ENCODE measurements at regions not wholly inside any gene's neighbourhood (a gene's known extent, or its start where the extent isn't known, plus 50 kb on each side); places are given as distances from the start of the nearest gene placed in this dataset.

DNA sequence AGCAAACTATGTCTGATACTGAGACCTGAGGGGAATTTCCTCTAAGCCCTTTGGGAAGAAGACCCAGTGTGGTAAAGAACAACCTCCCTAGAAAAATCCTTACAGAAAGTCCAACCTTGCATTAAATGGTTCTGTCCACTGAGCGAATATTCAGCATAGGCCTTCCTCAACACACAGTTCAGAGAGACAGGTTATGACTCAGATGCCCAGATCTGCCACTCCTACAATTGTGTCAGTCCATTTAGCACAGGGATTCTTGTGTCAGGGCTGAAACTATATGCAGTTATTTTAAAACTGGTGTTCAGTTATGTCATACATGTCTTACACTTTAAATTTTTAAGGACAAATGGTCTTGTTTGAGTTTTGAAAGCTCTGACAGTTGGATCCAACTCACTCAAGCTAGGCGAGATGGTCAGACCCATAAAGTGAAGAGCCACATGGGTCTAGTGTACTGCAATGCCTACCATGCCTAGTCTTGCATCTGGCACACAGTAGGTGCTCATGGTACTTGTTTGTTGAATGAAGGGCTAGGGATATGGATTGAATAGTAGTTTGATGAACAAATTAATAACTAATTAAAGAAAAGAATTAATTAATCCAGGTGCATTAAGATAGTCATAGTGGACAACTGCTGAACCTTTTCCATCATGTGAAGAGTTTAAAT is 207.5 kb upstream of the PWP1 start:
- Mint-ChIP-seq H3K36me3 (ENCODE audit: low read depth) (no peaks in the 10 kb centered on the region), H3K9me3 (no peaks in the 10 kb centered on the region), H3K27ac (no peak overlapping the region), H3K4me3 (ENCODE audit: low read depth) (no peak overlapping the region), H3K27me3 (ENCODE audit: low read depth) (no peaks in the 10 kb centered on the region), H3K4me1 (ENCODE audit: low read depth) (peaks cover 11% of the 10 kb centered on the region)
- intact Hi-C loops (cut with micrococcal nuclease): no loop called here
- DNase-seq (ENCODE audit: low spot score): no peak

DNA sequence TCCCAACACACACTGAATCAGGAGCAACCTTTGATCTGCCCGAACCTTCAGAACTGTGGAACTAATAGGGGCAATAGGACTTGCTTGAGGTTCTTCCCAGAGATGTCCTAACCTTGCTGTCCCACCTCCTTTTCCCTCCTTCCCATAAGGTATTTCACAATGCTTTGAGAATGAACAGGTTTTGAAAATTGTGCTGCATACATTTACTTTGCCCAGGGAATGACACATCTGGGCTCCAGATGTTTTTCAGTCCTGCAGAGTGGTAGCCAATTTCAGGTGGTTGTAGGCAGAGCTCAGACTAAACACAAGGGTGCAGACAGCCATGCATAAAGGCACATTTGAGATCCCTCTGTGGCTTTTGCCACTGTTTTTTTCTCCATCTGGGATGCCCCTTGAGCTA is 206.7 kb upstream of the PWP1 start:
- Mint-ChIP-seq H3K27ac (no peak overlapping the region), H3K4me1 (ENCODE audit: low read depth) (peaks cover 11% of the 10 kb centered on the region)
- intact Hi-C loops (cut with micrococcal nuclease): no loop called here

DNA sequence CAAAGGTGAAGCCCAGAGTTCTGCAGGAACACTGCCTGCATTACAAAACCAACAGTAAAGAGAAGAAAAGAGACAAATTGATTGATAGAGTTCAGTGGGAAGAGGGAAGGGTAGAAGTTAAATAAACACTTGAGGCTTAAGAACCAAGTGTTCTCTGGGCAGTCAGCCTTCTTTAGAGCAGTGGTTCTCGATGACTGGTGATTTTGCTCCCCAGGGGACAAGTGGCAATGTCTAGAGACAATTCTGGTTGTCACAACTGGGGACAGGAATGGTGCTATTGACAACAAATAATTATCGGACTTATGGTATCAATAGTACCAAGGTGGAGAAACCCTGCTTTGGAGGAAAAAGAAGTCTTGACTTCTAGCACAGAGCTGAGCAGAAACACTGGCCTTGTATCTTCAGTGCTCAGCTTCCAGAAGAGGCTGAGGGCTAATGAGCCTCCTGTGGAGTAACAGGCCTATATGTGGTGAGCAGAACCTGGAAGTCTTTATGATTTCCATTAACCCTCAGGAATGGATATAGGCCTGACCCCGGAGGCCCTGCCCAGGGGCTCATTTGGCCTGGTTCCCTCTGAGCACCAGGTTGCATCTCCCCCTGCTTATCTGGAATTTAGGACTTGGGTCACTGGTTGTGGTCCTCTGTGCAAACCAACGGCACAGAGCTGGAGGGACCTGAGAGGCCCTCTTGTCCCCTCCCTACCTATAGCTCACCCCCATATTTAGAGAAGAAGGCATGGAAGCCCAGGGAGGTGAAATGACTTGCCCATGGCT is 204.6 kb upstream of the PWP1 start:
- H3K9me3 Mint-ChIP-seq: no peaks in the 10 kb centered on the region
- no peak overlapping the region for H3K27ac Mint-ChIP-seq
- no peak for DNase-seq (ENCODE audit: low spot score)
- no peaks in the 10 kb centered on the region for H3K4me1 Mint-ChIP-seq (ENCODE audit: low read depth)
- H3K4me3 Mint-ChIP-seq (ENCODE audit: low read depth): no peak overlapping the region
- peaks cover 2% of the 10 kb centered on the region for H3K27me3 Mint-ChIP-seq (ENCODE audit: low read depth)
- intact Hi-C loops (cut with micrococcal nuclease): no loop called here
- no peaks in the 10 kb centered on the region for H3K36me3 Mint-ChIP-seq (ENCODE audit: low read depth)

More for the DNA sequence above, 206.7 kb upstream of the PWP1 start:
- Mint-ChIP-seq H3K36me3 (ENCODE audit: low read depth) (no peaks in the 10 kb centered on the region), H3K9me3 (no peaks in the 10 kb centered on the region), H3K4me3 (ENCODE audit: low read depth) (no peak overlapping the region), H3K27me3 (ENCODE audit: low read depth) (no peaks in the 10 kb centered on the region)
- no peak for DNase-seq (ENCODE audit: low spot score)

DNA sequence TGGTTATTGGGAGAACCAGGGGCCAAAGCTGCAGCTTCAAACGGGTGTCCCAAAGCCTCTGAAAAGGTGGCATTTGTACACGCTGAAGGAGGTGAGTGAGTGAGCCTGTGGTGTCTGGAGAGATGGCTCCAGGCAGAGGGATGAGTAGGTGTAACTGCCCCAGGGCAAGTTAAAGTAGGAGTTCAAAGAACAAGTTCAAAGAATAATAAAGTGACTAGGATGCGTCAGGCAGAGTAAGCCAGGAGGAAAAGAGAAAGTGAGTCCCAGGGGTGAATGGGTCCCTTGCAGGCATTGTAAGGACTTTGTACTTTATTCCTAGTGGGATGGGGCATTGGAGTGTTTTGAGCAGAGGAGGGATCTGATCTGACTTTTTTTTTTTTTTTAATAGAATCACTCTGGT is 201.4 kb upstream of the PWP1 start:
- no peak for DNase-seq (ENCODE audit: low spot score)
- no peak overlapping the region for H3K4me3 Mint-ChIP-seq (ENCODE audit: low read depth)
- no peak overlapping the region for H3K27ac Mint-ChIP-seq
- intact Hi-C loops (cut with micrococcal nuclease): no loop called here
- no peaks in the 10 kb centered on the region for H3K36me3 Mint-ChIP-seq (ENCODE audit: low read depth)
- H3K9me3 Mint-ChIP-seq: no peaks in the 10 kb centered on the region
- peaks cover 2% of the 10 kb centered on the region for H3K27me3 Mint-ChIP-seq (ENCODE audit: low read depth)
- H3K4me1 Mint-ChIP-seq (ENCODE audit: low read depth): no peaks in the 10 kb centered on the region

DNA sequence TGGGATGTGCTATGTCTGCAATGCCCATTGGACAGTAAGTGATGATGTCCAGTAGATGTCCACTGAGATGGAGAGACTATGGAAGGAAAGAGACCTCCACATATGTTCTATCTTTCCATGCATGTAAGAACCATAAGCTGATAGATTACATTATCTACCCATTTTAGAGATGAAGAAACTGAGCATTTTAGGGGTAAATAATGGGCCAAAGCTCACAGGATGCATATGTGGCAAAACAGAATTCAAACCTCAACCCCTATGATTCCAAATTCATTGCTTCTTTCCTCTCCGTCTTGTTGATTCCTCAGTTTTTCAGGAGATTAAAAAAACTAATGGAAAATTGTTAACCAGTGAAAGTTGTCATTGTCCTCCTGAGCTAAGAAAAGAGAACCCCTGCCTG is 200.7 kb upstream of the PWP1 start:
- Mint-ChIP-seq H3K27me3 (ENCODE audit: low read depth) (peaks cover 2% of the 10 kb centered on the region), H3K36me3 (ENCODE audit: low read depth) (no peaks in the 10 kb centered on the region), H3K27ac (no peak overlapping the region), H3K4me3 (ENCODE audit: low read depth) (no peak overlapping the region), H3K9me3 (no peaks in the 10 kb centered on the region), H3K4me1 (ENCODE audit: low read depth) (no peaks in the 10 kb centered on the region)
- no peak for DNase-seq (ENCODE audit: low spot score)
- intact Hi-C loops (cut with micrococcal nuclease): no loop called here

DNA sequence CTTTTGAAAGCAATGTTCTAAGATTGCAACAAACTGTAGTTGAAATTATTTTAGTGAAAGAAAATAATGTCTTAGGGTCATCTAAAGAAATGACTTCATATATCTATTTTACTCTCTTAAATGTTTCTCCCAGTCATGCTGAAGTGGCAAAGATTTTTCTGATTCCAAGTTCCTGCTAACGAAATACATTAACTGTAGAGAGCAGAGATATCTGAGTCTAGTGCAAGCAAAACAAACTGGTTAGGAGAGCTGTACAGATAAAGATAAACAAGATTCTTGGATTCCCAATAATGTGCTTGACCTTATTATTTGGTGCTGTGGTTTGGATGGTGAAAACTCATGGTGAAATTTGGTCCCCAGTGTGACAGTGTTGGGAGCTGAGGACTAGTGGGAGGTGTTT is 199.9 kb upstream of the PWP1 start:
- H3K27ac Mint-ChIP-seq: no peak overlapping the region

DNA sequence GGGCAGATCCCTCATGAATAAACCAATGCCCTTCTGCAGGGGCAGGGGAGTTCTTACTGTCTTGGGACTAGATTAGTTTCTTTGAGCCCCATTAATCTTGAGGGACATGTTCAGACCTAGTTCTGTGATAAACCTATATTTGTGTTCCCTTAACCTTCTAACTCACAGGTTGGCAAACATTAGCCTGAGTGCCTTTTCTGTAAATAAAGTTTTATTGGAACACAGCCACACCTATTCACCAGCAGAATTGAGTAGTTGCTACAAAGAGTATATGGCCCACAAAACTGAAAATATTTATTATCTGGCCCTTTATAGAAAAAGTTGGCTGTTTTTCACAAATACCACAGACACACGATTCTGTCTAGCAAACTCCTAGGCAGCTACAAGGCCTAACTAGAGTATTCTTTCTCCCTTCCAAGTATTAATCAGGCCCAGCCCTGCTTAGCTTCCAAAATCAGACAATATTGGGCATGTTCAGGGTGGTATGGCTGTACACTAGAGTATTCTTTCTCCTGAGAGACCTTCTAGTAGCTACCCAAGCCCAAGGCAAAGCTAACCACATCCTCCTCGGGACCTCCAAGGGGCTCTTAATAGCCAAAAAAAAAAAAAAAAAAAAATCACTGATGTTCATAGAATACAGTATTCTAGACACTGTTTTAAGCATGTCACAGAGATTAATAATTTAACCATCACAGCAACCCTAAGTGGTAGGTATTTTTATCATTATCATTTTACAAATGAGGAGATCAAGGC is 199.3 kb upstream of the PWP1 start:
- intact Hi-C loops (cut with micrococcal nuclease): no loop called here
- H3K4me3 Mint-ChIP-seq (ENCODE audit: low read depth): no peak overlapping the region

More for the DNA sequence above, 199.9 kb upstream of the PWP1 start:
- no peaks in the 10 kb centered on the region for H3K4me1 Mint-ChIP-seq (ENCODE audit: low read depth)
- no peaks in the 10 kb centered on the region for H3K9me3 Mint-ChIP-seq
- no peaks in the 10 kb centered on the region for H3K36me3 Mint-ChIP-seq (ENCODE audit: low read depth)
- peaks cover 2% of the 10 kb centered on the region for H3K27me3 Mint-ChIP-seq (ENCODE audit: low read depth)
- intact Hi-C loops (cut with micrococcal nuclease): no loop called here
- no peak overlapping the region for H3K4me3 Mint-ChIP-seq (ENCODE audit: low read depth)
- DNase-seq (ENCODE audit: low spot score): no peak

DNA sequence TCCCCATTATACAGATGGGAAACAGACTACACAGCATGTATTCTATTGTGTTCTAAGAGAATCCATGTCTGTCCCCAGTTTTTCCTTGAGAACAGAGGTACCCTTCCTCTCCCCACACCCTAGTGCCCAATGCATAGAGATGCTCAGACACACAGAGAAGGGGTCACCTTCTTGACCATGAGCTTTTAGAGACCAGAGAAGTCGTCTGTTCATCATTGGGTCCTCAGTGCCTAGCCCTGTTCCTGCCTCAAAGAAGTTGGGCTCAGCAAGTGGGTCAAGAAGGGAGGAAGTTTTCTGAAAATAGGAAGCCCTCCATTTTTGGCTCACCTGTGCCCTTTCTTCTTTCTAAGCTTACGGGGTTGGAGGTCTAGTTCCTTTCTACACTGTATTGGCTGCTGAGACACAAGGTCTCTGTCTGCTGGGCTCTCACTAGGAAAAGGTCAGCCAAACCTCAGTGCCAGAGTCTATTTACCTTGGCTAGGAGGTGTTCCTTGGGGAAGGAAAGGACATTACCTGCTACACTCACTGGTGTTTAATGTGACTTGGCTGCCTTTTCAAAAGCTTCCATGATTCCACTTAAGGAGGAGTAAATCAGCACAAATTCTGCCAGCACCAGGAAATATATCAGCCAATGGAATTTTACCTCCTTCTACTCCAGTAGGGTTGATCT is 198.5 kb upstream of the PWP1 start:
- Mint-ChIP-seq H3K4me3 (ENCODE audit: low read depth) (no peak overlapping the region), H3K36me3 (ENCODE audit: low read depth) (no peaks in the 10 kb centered on the region), H3K4me1 (ENCODE audit: low read depth) (peaks cover 2% of the 10 kb centered on the region), H3K27ac (no peak overlapping the region), H3K27me3 (ENCODE audit: low read depth) (peaks cover 2% of the 10 kb centered on the region), H3K9me3 (no peaks in the 10 kb centered on the region)
- intact Hi-C loops (cut with micrococcal nuclease): no loop called here
- DNase-seq (ENCODE audit: low spot score): no peak

More for the DNA sequence above, 199.3 kb upstream of the PWP1 start:
- Mint-ChIP-seq H3K27ac (no peak overlapping the region), H3K27me3 (ENCODE audit: low read depth) (peaks cover 2% of the 10 kb centered on the region), H3K4me1 (ENCODE audit: low read depth) (peaks cover 2% of the 10 kb centered on the region), H3K9me3 (no peaks in the 10 kb centered on the region), H3K36me3 (ENCODE audit: low read depth) (no peaks in the 10 kb centered on the region)
- no peak for DNase-seq (ENCODE audit: low spot score)

DNA sequence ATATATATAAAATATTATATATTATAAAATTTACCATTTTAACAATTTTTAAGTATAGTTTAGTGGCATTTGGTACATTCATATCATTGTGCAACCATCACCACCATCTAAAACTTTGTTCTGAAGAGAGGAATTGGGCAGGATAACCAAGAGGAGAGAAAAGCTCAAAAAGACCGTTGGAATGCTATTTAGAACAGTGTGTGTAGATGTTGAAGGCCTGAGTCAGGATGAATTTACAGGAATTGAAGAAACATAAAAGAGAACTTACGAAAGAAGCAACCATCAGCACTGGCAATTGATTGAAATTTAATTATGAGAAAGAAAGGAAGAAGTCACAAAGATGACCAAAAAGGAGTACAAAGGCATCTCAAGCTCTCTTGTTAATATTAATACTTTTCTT is 196.9 kb upstream of the PWP1 start:
- Mint-ChIP-seq H3K27ac (no peak overlapping the region), H3K36me3 (ENCODE audit: low read depth) (no peaks in the 10 kb centered on the region), H3K9me3 (no peaks in the 10 kb centered on the region), H3K27me3 (ENCODE audit: low read depth) (peaks cover 2% of the 10 kb centered on the region), H3K4me3 (ENCODE audit: low read depth) (no peak overlapping the region), H3K4me1 (ENCODE audit: low read depth) (peaks cover 10% of the 10 kb centered on the region)
- DNase-seq (ENCODE audit: low spot score): no peak
- intact Hi-C loops (cut with micrococcal nuclease): no loop called here

DNA sequence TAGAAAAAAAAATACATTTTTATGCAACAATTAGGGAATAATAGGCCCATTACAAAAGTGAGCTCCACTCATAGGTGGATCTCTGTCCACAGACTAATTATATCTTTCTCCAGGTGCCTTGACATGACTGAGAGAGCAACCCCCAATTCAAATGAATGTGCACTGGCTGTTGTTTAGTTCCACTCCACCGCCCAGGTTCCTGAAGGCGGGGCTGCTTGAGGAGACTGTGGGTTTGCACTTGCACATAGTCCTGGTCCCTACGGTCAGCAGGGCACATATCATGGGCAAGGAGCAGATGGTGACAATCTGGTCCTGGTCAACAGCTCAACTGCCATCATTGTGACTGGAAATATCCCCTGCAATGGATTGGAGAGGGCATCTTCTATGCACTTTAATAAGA is 195.6 kb upstream of the PWP1 start:
- H3K27ac Mint-ChIP-seq: no peak overlapping the region
- DNase-seq (ENCODE audit: low spot score): no peak
- intact Hi-C loops (cut with micrococcal nuclease): no loop called here
- H3K27me3 Mint-ChIP-seq (ENCODE audit: low read depth): no peaks in the 10 kb centered on the region
- no peak overlapping the region for H3K4me3 Mint-ChIP-seq (ENCODE audit: low read depth)
- H3K36me3 Mint-ChIP-seq (ENCODE audit: low read depth): no peaks in the 10 kb centered on the region
- no peaks in the 10 kb centered on the region for H3K9me3 Mint-ChIP-seq
- peaks cover 10% of the 10 kb centered on the region for H3K4me1 Mint-ChIP-seq (ENCODE audit: low read depth)

DNA sequence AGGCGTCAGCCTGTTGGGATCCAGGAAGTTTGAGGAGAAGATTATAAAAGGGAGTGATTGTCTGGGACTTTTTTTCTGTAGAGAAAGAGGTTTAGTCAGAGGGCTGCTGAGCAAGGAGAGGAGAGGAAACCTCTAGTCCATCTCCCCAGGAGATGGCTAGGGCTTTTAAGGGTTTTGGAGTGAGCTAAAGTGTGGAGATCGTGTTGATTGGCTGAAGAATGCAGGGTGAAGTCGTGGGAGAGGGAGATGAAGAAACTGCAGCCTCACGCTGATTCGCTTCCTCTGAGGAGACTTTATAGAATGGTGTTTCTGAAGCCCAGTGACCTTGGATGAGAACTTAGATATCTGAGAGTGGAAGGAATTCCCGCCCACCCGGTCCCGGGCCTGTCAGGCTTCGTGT is 193.7 kb upstream of the PWP1 start:
- Mint-ChIP-seq H3K9me3 (no peaks in the 10 kb centered on the region), H3K36me3 (ENCODE audit: low read depth) (no peaks in the 10 kb centered on the region), H3K4me1 (ENCODE audit: low read depth) (peaks cover 10% of the 10 kb centered on the region), H3K4me3 (ENCODE audit: low read depth) (no peak overlapping the region), H3K27me3 (ENCODE audit: low read depth) (no peaks in the 10 kb centered on the region), H3K27ac (no peak overlapping the region)
- no peak for DNase-seq (ENCODE audit: low spot score)
- intact Hi-C loops (cut with micrococcal nuclease): no loop called here

DNA sequence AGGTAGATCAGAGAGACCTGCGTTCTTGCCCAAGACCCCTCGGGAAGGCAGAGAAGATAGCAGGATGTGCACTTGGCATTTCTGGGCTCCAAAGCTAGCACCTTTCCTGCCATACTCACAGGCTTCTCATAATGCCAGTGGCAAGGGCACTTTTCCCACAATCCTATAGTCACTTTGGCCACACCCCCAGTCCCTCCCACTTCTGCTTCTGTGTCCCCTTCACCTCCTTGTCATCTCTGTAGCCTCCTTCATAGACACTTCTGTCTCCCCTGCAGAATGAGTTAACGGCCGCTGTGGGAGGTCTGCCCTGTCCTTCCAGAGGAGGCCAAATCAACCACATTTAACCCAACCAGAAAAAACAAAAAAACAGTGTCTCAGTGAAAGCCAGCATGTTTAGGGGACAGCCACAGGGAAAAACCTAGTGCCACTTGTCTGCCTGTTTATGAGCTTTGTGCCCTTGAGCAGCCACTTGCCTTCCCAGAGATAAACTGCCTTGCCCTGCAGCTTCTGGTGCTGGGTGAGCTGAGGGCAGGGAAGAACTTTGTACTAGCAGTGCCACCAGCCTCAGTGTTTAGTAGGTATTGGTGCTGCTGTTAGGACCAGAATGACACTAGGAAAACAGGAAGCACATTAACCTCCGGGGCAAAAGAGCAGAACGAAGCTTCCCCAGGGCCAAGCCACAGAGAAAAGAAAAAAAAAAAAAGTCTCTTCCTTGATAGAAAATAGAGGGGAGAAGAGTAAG is 193.0 kb upstream of the PWP1 start:
- Mint-ChIP-seq H3K9me3 (no peaks in the 10 kb centered on the region), H3K4me3 (ENCODE audit: low read depth) (no peak overlapping the region), H3K27ac (no peak overlapping the region), H3K36me3 (ENCODE audit: low read depth) (no peaks in the 10 kb centered on the region), H3K4me1 (ENCODE audit: low read depth) (peaks cover 10% of the 10 kb centered on the region), H3K27me3 (ENCODE audit: low read depth) (no peaks in the 10 kb centered on the region)
- intact Hi-C loops (cut with micrococcal nuclease): no loop called here
- no peak for DNase-seq (ENCODE audit: low spot score)

Measured in activated T-helper 2 cell treated with anti-CD3 and anti-CD28 coated beads, Interferon-gamma antibody, Interleukin-2, Interleukin-4, amounts not matched to agents 10 μg/mL and 5 μg/mL and 100 μg/mL, durations not matched to agents 14 hours and 24 hours and 36 hours (primary cell).